GM19452 (cell line): ENCODE measurements at regions not wholly inside any gene's neighbourhood (a gene's known extent, or its start where the extent isn't known, plus 50 kb on each side); places are given as distances from the start of the nearest gene placed in this dataset.

Experiments
- ATAC-seq: cut with Tn5 transposase; IDR thresholded peaks from one replicate; pipeline ENCODE4 v1.9.1; 2021; ENCODE audit not compliant: unreplicated experiment

- no peak for ATAC-seq
Observed at GRCh38 chr12:115103884-115104883, 420.2 kb upstream of the TBX3 start.

DNA sequence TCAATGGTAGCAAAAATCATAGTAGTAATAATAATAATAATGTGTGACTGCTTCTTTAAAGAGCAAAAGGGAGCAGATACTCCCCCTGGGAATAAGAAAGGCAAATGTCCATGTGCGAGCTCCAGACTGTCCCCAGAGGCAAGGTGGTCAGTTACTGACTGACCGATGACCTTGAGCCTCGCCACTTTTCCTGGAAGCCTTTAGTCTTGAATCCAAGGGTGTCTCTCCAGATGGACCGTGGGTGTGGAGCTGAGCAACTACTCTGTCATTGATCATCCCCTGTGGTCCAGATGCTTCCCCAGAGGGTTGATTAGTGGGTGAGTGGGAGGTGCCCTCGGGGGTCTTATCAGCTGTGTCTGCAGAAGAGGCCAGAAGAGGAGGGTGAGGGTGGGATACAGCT, 418.5 kb upstream of the TBX3 start:
- no peak for ATAC-seq

GRCh38 chr12:115101520-115101919, 417.5 kb upstream of the TBX3 start:
- ATAC-seq, result no peak

- no peak for ATAC-seq
Observed at GRCh38 chr12:115097416-115097815, 413.4 kb upstream of the TBX3 start.

DNA sequence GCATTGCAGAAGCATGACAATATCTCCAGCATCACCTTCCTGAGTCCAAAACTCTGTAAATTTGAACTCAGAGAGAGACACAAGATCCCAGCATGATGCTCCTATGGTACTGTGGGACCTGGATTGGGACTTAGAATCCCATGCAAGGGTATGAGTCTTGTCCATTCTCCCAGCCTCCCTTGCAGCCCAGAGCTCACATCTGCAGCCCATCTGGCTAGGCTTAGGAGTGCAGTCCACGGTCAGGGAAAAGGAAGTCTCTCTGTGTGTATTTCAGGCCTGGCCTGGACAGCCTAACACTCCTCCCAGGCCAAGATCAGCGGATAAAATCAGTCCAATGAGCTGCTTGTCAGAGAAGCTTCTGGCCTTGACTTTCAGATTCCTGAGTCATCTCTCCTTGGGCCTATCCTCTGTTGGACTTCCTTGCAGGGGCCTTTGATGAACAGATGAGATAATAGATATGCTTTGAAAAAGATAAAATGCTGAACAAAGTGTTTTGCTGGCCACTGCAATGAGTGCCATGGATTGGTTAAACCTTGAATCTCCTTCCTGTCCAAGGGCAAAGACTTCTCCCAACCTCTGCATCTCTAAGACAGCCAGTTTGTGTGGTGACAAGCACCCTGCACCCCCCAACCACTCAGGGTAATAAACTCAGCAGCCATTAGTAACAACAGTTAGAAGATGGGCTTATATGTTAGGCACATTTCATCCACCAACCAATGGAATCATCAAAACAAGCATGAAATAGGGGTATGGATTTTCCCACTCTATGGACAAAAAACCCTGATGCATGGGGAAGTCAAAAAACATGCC, 412.8 kb upstream of the TBX3 start:
- no peak for ATAC-seq

- ATAC-seq, result no peak
Observed at GRCh38 chr12:115095073-115095748, 411.2 kb upstream of the TBX3 start.

DNA sequence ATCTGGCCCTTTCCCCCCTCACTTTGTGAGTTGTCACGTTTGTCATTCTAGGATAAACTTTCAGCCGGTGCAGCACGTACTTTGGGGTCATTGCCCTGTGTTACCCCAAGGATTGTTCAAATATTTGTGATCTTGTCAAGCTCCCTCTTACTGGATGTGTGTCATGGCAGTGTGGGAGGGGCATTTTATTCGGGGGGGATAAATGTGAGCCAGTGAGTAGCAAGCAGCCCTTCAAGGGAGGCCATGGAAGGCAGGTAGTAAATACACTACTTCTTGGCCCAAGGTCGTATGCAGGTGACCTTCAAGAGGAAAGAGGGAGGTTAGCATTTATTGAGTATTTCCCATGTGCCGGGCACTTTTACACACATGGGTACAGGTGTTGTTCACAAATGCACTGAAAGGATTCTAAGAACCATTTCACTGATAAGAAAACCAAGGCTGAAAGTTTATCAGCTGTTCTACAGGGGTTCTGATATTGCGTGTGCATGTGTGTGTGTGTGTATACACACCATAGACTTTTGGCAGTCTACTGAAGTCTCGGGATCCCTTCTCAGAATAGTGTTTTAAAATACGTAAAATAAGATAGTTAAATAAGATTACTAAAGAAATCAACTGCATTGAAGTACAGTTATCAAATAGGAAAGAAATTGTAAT, 410.3 kb upstream of the TBX3 start:
- no peak for ATAC-seq

- ATAC-seq, result no peak
Observed at GRCh38 chr12:115093261-115093660, 409.3 kb upstream of the TBX3 start.

- ATAC-seq, result no peak
Observed at GRCh38 chr12:115090783-115091182, 406.8 kb upstream of the TBX3 start.

GRCh38 chr12:115088995-115089841, 405.2 kb upstream of the TBX3 start:
- ATAC-seq, result no peak

GRCh38 chr12:115088328-115088994, 404.5 kb upstream of the TBX3 start:
- no peak for ATAC-seq

DNA sequence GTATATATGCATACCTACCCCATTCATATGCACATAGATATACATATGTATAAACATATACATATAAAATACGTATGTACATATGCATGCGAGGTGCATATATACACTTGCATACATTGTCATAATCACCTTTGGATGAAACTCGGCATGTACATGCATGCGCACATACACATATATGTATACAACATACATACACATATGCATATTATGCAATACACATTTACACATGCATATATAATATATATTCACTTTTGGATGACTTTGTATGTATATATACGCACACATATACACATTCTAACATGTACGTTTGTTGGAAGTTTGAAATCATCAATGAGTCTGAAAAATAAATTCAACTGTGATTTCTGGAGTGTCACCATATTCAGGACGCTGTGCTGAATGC, 401.6 kb upstream of the TBX3 start:
- ATAC-seq, result no peak

DNA sequence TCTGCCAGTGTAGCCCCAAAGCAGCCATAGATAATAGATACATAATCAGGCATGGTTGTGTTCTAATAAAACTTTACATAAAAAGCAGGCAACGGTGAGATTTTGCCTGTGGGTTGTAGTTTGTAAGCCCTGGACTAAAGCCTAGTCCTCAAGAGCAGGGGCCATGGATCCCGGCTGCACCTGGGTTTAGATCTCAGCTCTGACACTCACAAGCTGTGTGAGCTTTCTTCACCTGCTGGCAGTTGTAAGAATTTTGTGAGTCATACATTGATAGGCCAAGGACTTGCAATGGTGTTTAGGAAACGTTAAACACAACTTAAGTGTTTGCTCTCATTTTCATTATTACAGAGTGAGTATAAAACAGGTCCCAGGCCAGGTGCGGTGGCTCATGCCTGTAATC, 395.8 kb upstream of the TBX3 start:
- no peak for ATAC-seq

DNA sequence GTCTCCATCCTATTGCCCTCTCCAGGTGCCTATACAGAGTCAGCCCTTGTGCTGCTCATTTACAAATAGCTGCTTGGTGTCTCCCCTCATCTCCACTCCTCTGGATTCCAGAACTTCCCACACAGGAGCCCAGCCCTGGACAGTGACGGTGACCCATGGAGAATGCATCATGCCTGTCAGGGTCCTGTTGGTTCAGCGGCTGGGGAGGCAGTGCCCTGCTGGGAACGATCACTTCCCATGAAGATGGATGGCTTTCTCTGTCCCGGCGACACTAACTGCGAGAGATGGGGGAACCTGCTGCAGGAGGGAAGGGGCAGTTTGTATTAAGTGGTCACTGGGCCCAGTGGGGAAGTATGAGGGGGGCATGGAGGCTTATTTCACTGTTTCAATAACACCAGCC, 395.0 kb upstream of the TBX3 start:
- no peak for ATAC-seq

- ATAC-seq, result no peak
Observed at GRCh38 chr12:115078334-115078733, 394.4 kb upstream of the TBX3 start.

DNA sequence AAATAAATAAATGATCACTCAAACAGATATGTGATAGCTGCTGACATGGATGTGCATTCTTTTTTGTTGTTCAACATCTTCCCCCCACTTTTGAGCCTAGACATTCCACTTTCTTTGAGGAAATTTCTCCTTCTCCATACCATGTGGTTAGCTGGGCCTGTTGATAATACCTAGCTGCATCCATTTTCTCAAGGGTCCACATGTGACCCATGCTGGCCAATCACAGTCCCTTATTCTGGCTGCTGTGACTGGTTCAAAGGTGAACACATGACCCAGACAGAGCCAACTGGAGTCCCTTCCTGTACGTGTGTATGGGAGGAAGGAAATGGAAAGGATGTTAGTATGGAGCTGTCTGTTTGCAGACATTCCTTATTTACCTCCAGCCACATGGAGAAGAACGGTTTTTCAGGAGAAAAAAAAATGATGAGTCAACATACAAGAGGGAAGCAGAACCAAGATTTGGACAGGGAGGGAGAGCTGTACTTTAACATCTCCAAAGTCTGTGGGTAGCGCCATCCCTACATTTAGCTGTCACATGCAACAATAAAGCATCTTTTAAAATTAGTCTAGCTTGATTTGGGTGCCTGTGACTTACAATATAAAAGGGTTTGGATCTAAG, 391.7 kb upstream of the TBX3 start:
- no peak for ATAC-seq

DNA sequence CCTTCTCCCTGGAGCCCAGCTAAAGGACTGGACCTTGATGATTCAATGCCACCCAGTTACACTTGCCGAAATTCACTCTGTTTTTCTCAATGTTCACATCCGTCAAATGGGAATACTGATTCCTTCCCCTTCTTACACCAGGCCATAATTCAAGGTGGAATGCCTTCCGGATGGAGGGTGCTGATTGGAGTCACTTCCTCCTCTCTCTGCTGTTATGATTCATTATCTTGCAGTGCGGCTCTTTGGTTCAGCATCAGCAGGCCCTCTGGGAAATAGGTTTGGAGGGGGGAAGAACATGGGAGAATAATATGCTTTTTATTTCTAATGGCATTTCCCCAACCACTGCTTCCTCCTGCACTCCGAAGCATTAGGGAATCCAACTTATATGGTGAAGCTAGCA, 390.6 kb upstream of the TBX3 start:
- ATAC-seq, result no peak

DNA sequence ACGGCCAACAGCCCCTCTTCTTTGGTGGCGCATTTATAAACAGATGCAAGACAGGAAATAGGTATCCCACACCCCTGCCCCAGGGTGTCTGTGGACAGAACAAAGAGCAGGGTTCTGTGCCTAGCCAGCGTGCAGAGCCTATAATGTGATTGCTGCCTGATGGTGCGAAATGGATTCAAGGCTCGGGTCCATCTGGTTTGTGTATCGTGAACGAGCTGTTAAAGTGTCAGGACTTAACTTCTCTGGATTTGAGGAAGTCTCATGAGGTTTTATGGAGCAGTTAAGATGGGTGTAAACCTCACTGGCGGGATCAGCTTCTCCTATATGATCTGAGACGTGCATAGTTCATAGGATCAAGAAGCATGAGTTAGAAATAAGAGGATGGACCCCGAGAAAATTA, 388.7 kb upstream of the TBX3 start:
- ATAC-seq, result no peak

- no peak for ATAC-seq
Observed at GRCh38 chr12:115070313-115070712, 386.3 kb upstream of the TBX3 start.
